ENCODE measurements at regions not wholly inside any gene's neighbourhood (a gene's known extent, or its start where the extent isn't known, plus 50 kb on each side); places are given as distances from the start of the nearest gene placed in this dataset.

- Histone ChIP-seq H3K36me3 (ENCODE audit: control insufficient read depth, insufficient read depth, low read length) (no peaks in the 10 kb centered on the region), H3K9ac (ENCODE audit: low read length) (no peak overlapping the region)
Measured at GRCh38 chr9:2363781-2364180, 257.8 kb upstream of the VLDLR start.

GRCh38 chr9:2367970-2368369 is 253.6 kb upstream of the VLDLR start:
- no peaks in the 10 kb centered on the region for H3K36me3 ChIP-seq (ENCODE audit: control insufficient read depth, insufficient read depth, low read length)
- H3K9me3 ChIP-seq (ENCODE audit: control insufficient read depth, low read length) = no peaks in the 10 kb centered on the region
- no peak overlapping the region for H3K9ac ChIP-seq (ENCODE audit: low read length)
- no peaks in the 10 kb centered on the region for H3K4me1 ChIP-seq (ENCODE audit: control insufficient read depth, insufficient read depth, low read length)
- no peak overlapping the region for H3K4me3 ChIP-seq (ENCODE audit: low read length)
- H3K27me3 ChIP-seq (ENCODE audit: control insufficient read depth, insufficient read depth, low read length) = no peaks in the 10 kb centered on the region

More at GRCh38 chr9:2363781-2364180, 257.8 kb upstream of the VLDLR start:
- no peaks in the 10 kb centered on the region for H3K9me3 ChIP-seq (ENCODE audit: control insufficient read depth, low read length)
- no peak overlapping the region for H3K4me3 ChIP-seq (ENCODE audit: low read length)
- H3K27me3 ChIP-seq (ENCODE audit: control insufficient read depth, insufficient read depth, low read length) = no peaks in the 10 kb centered on the region
- no peaks in the 10 kb centered on the region for H3K4me1 ChIP-seq (ENCODE audit: control insufficient read depth, insufficient read depth, low read length)

DNA sequence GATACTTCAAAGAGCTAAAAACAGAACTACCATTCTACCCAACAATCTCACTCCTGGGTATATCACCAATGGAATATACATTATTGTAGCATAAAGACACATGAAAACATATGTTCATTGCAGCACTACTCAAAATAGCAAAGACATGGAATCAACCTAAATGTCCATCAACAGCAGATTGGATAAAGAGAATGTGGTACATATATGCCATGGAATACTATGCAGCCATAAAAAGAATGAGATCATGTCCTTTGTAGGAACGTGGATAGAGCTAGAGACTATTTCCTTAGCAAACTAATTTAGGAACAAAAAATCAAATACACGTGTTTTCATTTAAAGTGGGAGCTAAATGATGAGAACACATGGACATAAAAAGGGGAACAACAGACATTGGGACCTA is 247.9 kb upstream of the VLDLR start:
- Histone ChIP-seq H3K36me3 (ENCODE audit: control insufficient read depth, insufficient read depth, low read length) (no peaks in the 10 kb centered on the region), H3K4me3 (ENCODE audit: low read length) (no peak overlapping the region), H3K4me1 (ENCODE audit: control insufficient read depth, insufficient read depth, low read length) (no peaks in the 10 kb centered on the region), H3K9ac (ENCODE audit: low read length) (no peak overlapping the region), H3K9me3 (ENCODE audit: control insufficient read depth, low read length) (no peaks in the 10 kb centered on the region), H3K27me3 (ENCODE audit: control insufficient read depth, insufficient read depth, low read length) (no peaks in the 10 kb centered on the region)

- H3K9me3 ChIP-seq (ENCODE audit: control insufficient read depth, low read length) = no peaks in the 10 kb centered on the region
- H3K27me3 ChIP-seq (ENCODE audit: control insufficient read depth, insufficient read depth, low read length) = no peaks in the 10 kb centered on the region
- H3K36me3 ChIP-seq (ENCODE audit: control insufficient read depth, insufficient read depth, low read length) = no peaks in the 10 kb centered on the region
- H3K4me1 ChIP-seq (ENCODE audit: control insufficient read depth, insufficient read depth, low read length) = no peaks in the 10 kb centered on the region
- no peak overlapping the region for H3K9ac ChIP-seq (ENCODE audit: low read length)
- H3K4me3 ChIP-seq (ENCODE audit: low read length) = no peak overlapping the region
Measured at GRCh38 chr9:2375114-2375513, 246.5 kb upstream of the VLDLR start.

- H3K4me1 ChIP-seq (ENCODE audit: control insufficient read depth, insufficient read depth, low read length) = no peaks in the 10 kb centered on the region
- H3K9me3 ChIP-seq (ENCODE audit: control insufficient read depth, low read length) = no peaks in the 10 kb centered on the region
- no peaks in the 10 kb centered on the region for H3K36me3 ChIP-seq (ENCODE audit: control insufficient read depth, insufficient read depth, low read length)
- no peaks in the 10 kb centered on the region for H3K27me3 ChIP-seq (ENCODE audit: control insufficient read depth, insufficient read depth, low read length)
- no peak overlapping the region for H3K9ac ChIP-seq (ENCODE audit: low read length)
- no peak overlapping the region for H3K4me3 ChIP-seq (ENCODE audit: low read length)
Measured at GRCh38 chr9:2377117-2377516, 244.5 kb upstream of the VLDLR start.

GRCh38 chr9:2377834-2378233 is 243.8 kb upstream of the VLDLR start:
- Histone ChIP-seq H3K36me3 (ENCODE audit: control insufficient read depth, insufficient read depth, low read length) (no peaks in the 10 kb centered on the region), H3K9ac (ENCODE audit: low read length) (no peak overlapping the region), H3K27me3 (ENCODE audit: control insufficient read depth, insufficient read depth, low read length) (no peaks in the 10 kb centered on the region), H3K4me3 (ENCODE audit: low read length) (no peak overlapping the region), H3K9me3 (ENCODE audit: control insufficient read depth, low read length) (no peaks in the 10 kb centered on the region), H3K4me1 (ENCODE audit: control insufficient read depth, insufficient read depth, low read length) (no peaks in the 10 kb centered on the region)

- no peak overlapping the region for H3K9ac ChIP-seq (ENCODE audit: low read length)
- no peak overlapping the region for H3K4me3 ChIP-seq (ENCODE audit: low read length)
- H3K4me1 ChIP-seq (ENCODE audit: control insufficient read depth, insufficient read depth, low read length) = no peaks in the 10 kb centered on the region
- no peaks in the 10 kb centered on the region for H3K36me3 ChIP-seq (ENCODE audit: control insufficient read depth, insufficient read depth, low read length)
- H3K9me3 ChIP-seq (ENCODE audit: control insufficient read depth, low read length) = no peaks in the 10 kb centered on the region
- H3K27me3 ChIP-seq (ENCODE audit: control insufficient read depth, insufficient read depth, low read length) = no peaks in the 10 kb centered on the region
Measured at GRCh38 chr9:2378266-2378665, 243.3 kb upstream of the VLDLR start.

GRCh38 chr9:2378816-2379215 is 242.8 kb upstream of the VLDLR start:
- Histone ChIP-seq H3K9ac (ENCODE audit: low read length) (no peak overlapping the region), H3K27me3 (ENCODE audit: control insufficient read depth, insufficient read depth, low read length) (no peaks in the 10 kb centered on the region), H3K4me1 (ENCODE audit: control insufficient read depth, insufficient read depth, low read length) (no peaks in the 10 kb centered on the region), H3K36me3 (ENCODE audit: control insufficient read depth, insufficient read depth, low read length) (no peaks in the 10 kb centered on the region), H3K4me3 (ENCODE audit: low read length) (no peak overlapping the region), H3K9me3 (ENCODE audit: control insufficient read depth, low read length) (no peaks in the 10 kb centered on the region)

GRCh38 chr9:2384741-2385140 is 236.8 kb upstream of the VLDLR start:
- Histone ChIP-seq H3K36me3 (ENCODE audit: control insufficient read depth, insufficient read depth, low read length) (no peaks in the 10 kb centered on the region), H3K4me1 (ENCODE audit: control insufficient read depth, insufficient read depth, low read length) (no peaks in the 10 kb centered on the region), H3K4me3 (ENCODE audit: low read length) (no peak overlapping the region), H3K9ac (ENCODE audit: low read length) (no peak overlapping the region), H3K9me3 (ENCODE audit: control insufficient read depth, low read length) (no peaks in the 10 kb centered on the region), H3K27me3 (ENCODE audit: control insufficient read depth, insufficient read depth, low read length) (no peaks in the 10 kb centered on the region)

- Histone ChIP-seq H3K9me3 (ENCODE audit: control insufficient read depth, low read length) (no peaks in the 10 kb centered on the region), H3K9ac (ENCODE audit: low read length) (no peak overlapping the region), H3K4me1 (ENCODE audit: control insufficient read depth, insufficient read depth, low read length) (no peaks in the 10 kb centered on the region)
Measured at GRCh38 chr9:2385746-2386145, 235.8 kb upstream of the VLDLR start.

GRCh38 chr9:2386566-2386965 is 235.0 kb upstream of the VLDLR start:
- H3K4me3 ChIP-seq (ENCODE audit: low read length) = no peak overlapping the region
- no peaks in the 10 kb centered on the region for H3K27me3 ChIP-seq (ENCODE audit: control insufficient read depth, insufficient read depth, low read length)
- H3K9ac ChIP-seq (ENCODE audit: low read length) = no peak overlapping the region
- no peaks in the 10 kb centered on the region for H3K9me3 ChIP-seq (ENCODE audit: control insufficient read depth, low read length)
- H3K4me1 ChIP-seq (ENCODE audit: control insufficient read depth, insufficient read depth, low read length) = no peaks in the 10 kb centered on the region
- H3K36me3 ChIP-seq (ENCODE audit: control insufficient read depth, insufficient read depth, low read length) = no peaks in the 10 kb centered on the region

More at GRCh38 chr9:2385746-2386145, 235.8 kb upstream of the VLDLR start:
- H3K27me3 ChIP-seq (ENCODE audit: control insufficient read depth, insufficient read depth, low read length) = no peaks in the 10 kb centered on the region
- H3K36me3 ChIP-seq (ENCODE audit: control insufficient read depth, insufficient read depth, low read length) = no peaks in the 10 kb centered on the region
- H3K4me3 ChIP-seq (ENCODE audit: low read length) = no peak overlapping the region

GRCh38 chr9:2387166-2387565 is 234.4 kb upstream of the VLDLR start:
- H3K4me3 ChIP-seq (ENCODE audit: low read length) = no peak overlapping the region
- H3K4me1 ChIP-seq (ENCODE audit: control insufficient read depth, insufficient read depth, low read length) = no peaks in the 10 kb centered on the region
- H3K36me3 ChIP-seq (ENCODE audit: control insufficient read depth, insufficient read depth, low read length) = no peaks in the 10 kb centered on the region
- H3K9me3 ChIP-seq (ENCODE audit: control insufficient read depth, low read length) = no peaks in the 10 kb centered on the region
- H3K27me3 ChIP-seq (ENCODE audit: control insufficient read depth, insufficient read depth, low read length) = no peaks in the 10 kb centered on the region
- H3K9ac ChIP-seq (ENCODE audit: low read length) = no peak overlapping the region

DNA sequence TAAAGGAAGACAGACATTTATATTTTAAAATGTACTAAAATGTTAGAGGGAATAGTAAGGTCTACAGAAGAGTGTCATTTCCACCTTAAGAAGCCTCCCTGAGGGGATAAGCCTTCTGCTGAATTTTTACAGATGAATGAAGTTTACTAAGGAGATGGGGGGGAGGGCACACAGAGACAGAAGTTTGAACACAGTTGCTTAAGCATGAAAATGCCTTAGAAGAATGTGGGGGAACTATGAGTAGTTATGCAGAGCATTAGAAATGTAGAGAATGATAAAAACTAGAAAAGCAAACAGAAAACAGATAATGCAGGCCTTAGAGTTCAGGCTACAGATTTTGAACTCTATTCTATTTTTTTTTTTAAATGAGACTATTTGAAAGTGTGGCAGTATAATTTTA is 232.2 kb upstream of the VLDLR start:
- H3K9ac ChIP-seq (ENCODE audit: low read length) = no peak overlapping the region
- H3K36me3 ChIP-seq (ENCODE audit: control insufficient read depth, insufficient read depth, low read length) = no peaks in the 10 kb centered on the region
- no peaks in the 10 kb centered on the region for H3K27me3 ChIP-seq (ENCODE audit: control insufficient read depth, insufficient read depth, low read length)
- H3K4me1 ChIP-seq (ENCODE audit: control insufficient read depth, insufficient read depth, low read length) = no peaks in the 10 kb centered on the region
- no peak overlapping the region for H3K4me3 ChIP-seq (ENCODE audit: low read length)
- no peaks in the 10 kb centered on the region for H3K9me3 ChIP-seq (ENCODE audit: control insufficient read depth, low read length)

Measured in mucosa of stomach (tissue), 1 donor.